Erythroblast (primary cell): ENCODE measurements at regions not wholly inside any gene's neighbourhood (a gene's known extent, or its start where the extent isn't known, plus 50 kb on each side); places are given as distances from the start of the nearest gene placed in this dataset.
"Not testable (repeated sequence)": the region's sequence is repeated elsewhere in the genome, so short reads cannot be mapped to it uniquely, and the experiment has no call there.

ENCODE experiments used
- GATA1 ChIP-seq: IDR thresholded peaks from 2 replicates; pipeline ENCODE4 v1.6.1; 2011; ENCODE audit warnings: low read depth, mild to moderate bottlenecking, control low read depth, low read length, moderate library complexity
- POLR2A ChIP-seq: IDR thresholded peaks from 2 replicates; pipeline ENCODE4 v1.6.1; 2011; ENCODE audit warnings: mild to moderate bottlenecking, low read length

- not testable (repeated sequence) for TF ChIP-seq POLR2A, GATA1
These were observed 1399.9 kb upstream of the PCDH10 start for GRCh38 chr4:131749224-131749623.
